Esophagus squamous epithelium (tissue), 4 donors: ENCODE measurements at regions not wholly inside any gene's neighbourhood (a gene's known extent, or its start where the extent isn't known, plus 50 kb on each side); places are given as distances from the start of the nearest gene placed in this dataset.

Experiments used
- CTCF ChIP-seq, 6 experiments: fragments of 450-650 bp in 4 of 6; fragments of 200-600 bp in 2 of 6; sonication (generic) in 2 of 6; IDR thresholded peaks; one replicate each; pipeline ENCODE4 v1.5.1; 2016 to 2019; ENCODE audit warnings: antibody characterized with exemption in 6 of 6, mild to moderate bottlenecking in 4 of 6, moderate library complexity in 4 of 6
- POLR2A ChIP-seq, 4 donors: fragments of 450-650 bp; IDR thresholded peaks; one replicate each; pipeline ENCODE4 v1.6.1; 2017; ENCODE audit warnings: antibody characterized with exemption in 4 of 4, mild to moderate bottlenecking in 4 of 4, moderate library complexity in 3 of 4

GRCh38 chr3:59364496-59364895 is 314.7 kb upstream of the CFAP20DC start:
- TF ChIP-seq CTCF (IDR thresholded peaks at IDR 0.05) (no peak), POLR2A (IDR thresholded peaks at IDR 0.05) (no peak)
